ENCODE measurements at regions not wholly inside any gene's neighbourhood (a gene's known extent, or its start where the extent isn't known, plus 50 kb on each side); places are given as distances from the start of the nearest gene placed in this dataset.

GRCh38 chr1:14090531-14090930 lies 390.5 kb downstream of the PRDM2 start:
- TF ChIP-seq CTCF (conservative IDR thresholded peaks at IDR 0.05 in 1 of 2, IDR thresholded peaks at IDR 0.05 in 1 of 2; ENCODE audit: extremely low read depth in 1 of 2, insufficient read depth in 1 of 2, low read depth in 1 of 2, low read length in 2 of 2) (no peak), EZH2 (IDR thresholded peaks at IDR 0.05; ENCODE audit: borderline replicate concordance, low read length) (no peak)

Data from mammary epithelial cell (primary cell).